Smooth muscle cell (in vitro differentiated cells): ENCODE measurements at regions not wholly inside any gene's neighbourhood (a gene's known extent, or its start where the extent isn't known, plus 50 kb on each side); places are given as distances from the start of the nearest gene placed in this dataset.

Source experiments
- DNase-seq: peaks from one replicate; lab custom pipeline; 2025; ENCODE audit not compliant: unreplicated experiment; lab: John Stamatoyannopoulos, UW
- H2AFZ ChIP-seq: fragments of 200-600 bp; sonication (generic); 2 replicates; pipeline ENCODE4 v1.6.0; 2016; ENCODE audit warnings: antibody characterized with exemption, low read depth, mild to moderate bottlenecking
- H3F3A ChIP-seq: fragments of 200-600 bp; sonication (generic); 2 replicates; pipeline ENCODE4 v1.6.0; 2017; ENCODE audit warnings: antibody characterized with exemption, low read depth
- H3K27ac ChIP-seq: fragments of 200-600 bp; sonication (generic); 2 replicates; pipeline ENCODE4 v1.5.1; 2016; ENCODE audit warnings: low read depth, mild to moderate bottlenecking
- H3K27me3 ChIP-seq: fragments of 200-600 bp; sonication (generic); 2 replicates; pipeline ENCODE4 v1.6.1; 2016; ENCODE audit warnings: low read depth, mild to moderate bottlenecking
- H3K36me3 ChIP-seq: fragments of 200-600 bp; sonication (generic); 2 replicates; pipeline ENCODE4 v1.5.1; 2016; ENCODE audit warnings: low read depth
- H3K4me1 ChIP-seq: fragments of 200-600 bp; sonication (generic); 2 replicates; pipeline ENCODE4 v1.5.1; 2016; ENCODE audit warnings: low read depth
- H3K4me2 ChIP-seq: fragments of 200-600 bp; sonication (generic); 2 replicates; pipeline ENCODE4 v1.6.0; 2016; ENCODE audit warnings: mild to moderate bottlenecking
- H3K4me3 ChIP-seq: fragments of 200-600 bp; sonication (generic); 2 replicates; pipeline ENCODE4 v1.5.1; 2016; ENCODE audit warnings: mild to moderate bottlenecking
- H3K79me2 ChIP-seq: fragments of 200-600 bp; sonication (generic); 2 replicates; pipeline ENCODE4 v1.6.0; 2016; ENCODE audit warnings: low read depth, mild to moderate bottlenecking
- H3K9ac ChIP-seq: fragments of 200-600 bp; sonication (generic); 2 replicates; pipeline ENCODE4 v1.6.0; 2016; ENCODE audit warnings: low read depth
- H3K9me3 ChIP-seq: fragments of 200-600 bp; sonication (generic); replicated peaks from 2 replicates; pipeline ENCODE4 v1.5.1; 2016; ENCODE audit warnings: low read depth
- H4K20me1 ChIP-seq: fragments of 200-600 bp; sonication (generic); 2 replicates; pipeline ENCODE4 v1.6.0; 2016; ENCODE audit warnings: low read depth
- CTCF ChIP-seq: fragments of 200-600 bp; sonication (generic); IDR thresholded peaks from 2 replicates; pipeline ENCODE4 v1.5.1; 2017; ENCODE audit warnings: borderline replicate concordance, mild to moderate bottlenecking, antibody characterized with exemption; ENCODE audit not compliant: insufficient read depth, poor library complexity, severe bottlenecking
- WGBS: methylation state at CpG from one replicate; pipeline ENCODE4 v1.1.7; 2016; ENCODE audit warnings: low lambda C conversion rate; 5-methylcytosine and 5-hydroxymethylcytosine counted together

DNA sequence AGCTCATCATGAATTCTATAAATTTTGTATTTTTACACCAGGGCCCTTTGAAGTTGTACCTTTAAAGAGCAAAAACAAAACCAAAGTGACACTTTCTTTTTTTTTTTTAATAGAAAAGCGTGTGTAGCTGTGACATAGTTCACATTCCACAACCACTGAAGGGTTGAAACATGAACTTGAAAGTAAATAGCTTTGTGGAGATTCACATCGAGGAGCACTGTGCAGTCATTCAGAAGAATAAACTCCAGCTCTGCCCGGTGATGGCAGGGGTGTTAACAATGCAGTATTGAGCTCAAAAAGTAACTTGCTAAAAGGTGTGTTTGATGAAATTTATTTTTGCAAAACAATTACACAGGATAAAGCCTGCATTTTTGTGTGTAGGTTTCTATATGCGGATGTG is 1166.2 kb downstream of the TBC1D22A start:
- H3K9ac ChIP-seq: no peak overlapping the region
- no peaks in the 10 kb centered on the region for H3K4me1 ChIP-seq
- 69% methylated on average over 4 of the region's 4 CpGs for WGBS
- no peak overlapping the region for H3K4me3 ChIP-seq
- no peaks in the 10 kb centered on the region for H3K36me3 ChIP-seq
- H3K9me3 ChIP-seq: no peaks in the 10 kb centered on the region
- no peaks in the 10 kb centered on the region for H3K27me3 ChIP-seq
- H3K4me2 ChIP-seq: no peak overlapping the region
- H4K20me1 ChIP-seq: no peaks in the 10 kb centered on the region
- H2AFZ ChIP-seq: no peak overlapping the region
- DNase-seq: no peak
- no peak overlapping the region for H3K27ac ChIP-seq
- TF ChIP-seq CTCF: no peak
- no peaks in the 10 kb centered on the region for H3F3A ChIP-seq
- no peaks in the 10 kb centered on the region for H3K79me2 ChIP-seq

GRCh38 chr22:47927648-47928210 is 1165.3 kb downstream of the TBC1D22A start:
- Histone ChIP-seq H4K20me1 (no peaks in the 10 kb centered on the region), H3K4me1 (no peaks in the 10 kb centered on the region), H3K4me3 (no peak overlapping the region), H3K9ac (no peak overlapping the region), H3K9me3 (no peaks in the 10 kb centered on the region), H3F3A (no peaks in the 10 kb centered on the region), H3K27ac (no peak overlapping the region), H2AFZ (no peak overlapping the region), H3K27me3 (no peaks in the 10 kb centered on the region), H3K4me2 (no peak overlapping the region), H3K36me3 (no peaks in the 10 kb centered on the region), H3K79me2 (no peaks in the 10 kb centered on the region)
- WGBS: 88% methylated on average over 21 of the region's 21 CpGs
- DNase-seq: no peak
- no peak for TF ChIP-seq CTCF

- H2AFZ ChIP-seq: no peak overlapping the region
These were observed 1160.6 kb downstream of the TBC1D22A start for GRCh38 chr22:47923011-47923427.

More at GRCh38 chr22:47923011-47923427, 1160.6 kb downstream of the TBC1D22A start:
- H3K4me1 ChIP-seq: no peaks in the 10 kb centered on the region
- WGBS: 80% methylated on average over 11 of the region's 11 CpGs
- H4K20me1 ChIP-seq: no peaks in the 10 kb centered on the region
- H3K27me3 ChIP-seq: no peaks in the 10 kb centered on the region
- no peaks in the 10 kb centered on the region for H3K36me3 ChIP-seq
- no peak overlapping the region for H3K27ac ChIP-seq
- no peak overlapping the region for H3K9ac ChIP-seq
- no peak overlapping the region for H3K4me3 ChIP-seq
- no peaks in the 10 kb centered on the region for H3K79me2 ChIP-seq
- no peaks in the 10 kb centered on the region for H3F3A ChIP-seq
- H3K4me2 ChIP-seq: no peak overlapping the region
- TF ChIP-seq CTCF: no peak
- H3K9me3 ChIP-seq: no peaks in the 10 kb centered on the region
- no peak for DNase-seq
